Body of pancreas (tissue), 4 donors: ENCODE measurements at regions not wholly inside any gene's neighbourhood (a gene's known extent, or its start where the extent isn't known, plus 50 kb on each side); places are given as distances from the start of the nearest gene placed in this dataset.

ENCODE experiments used
- ATAC-seq: fragments of 150-250 bp; one replicate; pipeline ENCODE4 v1.9.1; 2016
- DNase-seq, 4 donors: peaks; one replicate each; pipeline ENCODE4 v3.0.0-alpha.2; 2019
- H3K27ac ChIP-seq, 4 donors: fragments of 200-600 bp; sonication (generic); 1 replicate in 3 of 4; 2 replicates in 1 of 4; pipeline versions ENCODE4 v1.5.1 to v1.6.1; 2016 to 2019; ENCODE audit warnings: mild to moderate bottlenecking in 1 of 4, mixed read lengths in 1 of 4, moderate library complexity in 1 of 4
- H3K27me3 ChIP-seq, 2 donors: fragments of 200-600 bp; sonication (generic); one replicate each; pipeline ENCODE4 v1.6.0; 2016; ENCODE audit warnings: mild to moderate bottlenecking in 1 of 2
- H3K36me3 ChIP-seq, 2 donors: fragments of 200-600 bp; sonication (generic); replicated peaks in 1 of 2; 2 replicates each; pipeline ENCODE4 v1.5.1; 2016; ENCODE audit warnings: low read depth in 2 of 2; ENCODE audit not compliant: insufficient read depth in 1 of 2
- H3K4me1 ChIP-seq: fragments of 200-600 bp; sonication (generic); one replicate; pipeline ENCODE4 v1.6.0; 2016
- H3K4me3 ChIP-seq, 2 donors: fragments of 200-600 bp; sonication (generic); 1 replicate in 1 of 2; 2 replicates in 1 of 2; pipeline ENCODE4 v1.5.1; 2016 to 2019
- H3K9me3 ChIP-seq, 3 donors: fragments of 200-600 bp; sonication (generic); 1 replicate in 2 of 3; 2 replicates in 1 of 3; pipeline ENCODE4 v1.5.1; 2016
- CTCF ChIP-seq, 7 experiments: fragments of 450-650 bp in 4 of 7; fragments of 200-600 bp in 3 of 7; sonication (generic) in 3 of 7; IDR thresholded peaks; one replicate each; pipeline ENCODE4 v1.5.1; 2016 to 2019; ENCODE audit warnings: antibody characterized with exemption in 7 of 7
- POLR2A ChIP-seq, 3 donors: fragments of 450-650 bp; IDR thresholded peaks; one replicate each; pipeline ENCODE4 v1.6.1; 2016; ENCODE audit warnings: antibody characterized with exemption in 3 of 3, mild to moderate bottlenecking in 2 of 3
- WGBS, 2 donors: methylation state at CpG; one replicate each; pipeline ENCODE4 v1.1.5; 2017; 5-methylcytosine and 5-hydroxymethylcytosine counted together
- intact Hi-C: fragments of 100-400 bp; cut with DNase I; formaldehyde crosslinking; loops from one replicate; pipeline ENCODE4 v1.15.1; 2023

GRCh38 chr13:72303941-72304746 is 423.3 kb downstream of the MZT1 start:
- Histone ChIP-seq H3K4me3 (no peak overlapping the region), H3K27me3 (no peaks in the 10 kb centered on the region), H3K27ac (no peak overlapping the region), H3K4me1 (no peaks in the 10 kb centered on the region), H3K9me3 (no peaks in the 10 kb centered on the region), H3K36me3 (no peaks in the 10 kb centered on the region)
- WGBS, 2 donors: 63 to 64% methylated on average over 7 of the region's 7 CpGs
- ATAC-seq (no peak), DNase-seq (no peak)
- intact Hi-C loops: no loop called here
- TF ChIP-seq POLR2A (IDR thresholded peaks at IDR 0.05) (no peak), CTCF (IDR thresholded peaks at IDR 0.05) (no peak)

GRCh38 chr13:72296246-72296645 is 429.2 kb upstream of the DACH1 start:
- Histone ChIP-seq H3K36me3 (no peaks in the 10 kb centered on the region), H3K4me1 (no peaks in the 10 kb centered on the region), H3K27ac (no peak overlapping the region), H3K4me3 (no peak overlapping the region), H3K27me3 (no peaks in the 10 kb centered on the region), H3K9me3 (no peaks in the 10 kb centered on the region)
- no peak for DNase-seq
- TF ChIP-seq CTCF (IDR thresholded peaks at IDR 0.05) (no peak), POLR2A (IDR thresholded peaks at IDR 0.05) (no peak)
- no peak for ATAC-seq
- intact Hi-C loops: no loop called here
- WGBS, 2 donors: 52 to 63% methylated on average over 3 of the region's 3 CpGs

- Histone ChIP-seq H3K9me3 (no peaks in the 10 kb centered on the region), H3K27ac (no peak overlapping the region), H3K36me3 (no peaks in the 10 kb centered on the region), H3K4me3 (no peak overlapping the region), H3K27me3 (no peaks in the 10 kb centered on the region), H3K4me1 (no peaks in the 10 kb centered on the region)
- DNase-seq (no peak), ATAC-seq (no peak)
- intact Hi-C loops: no loop called here
- 43 to 50% methylated on average over 2 of the region's 2 CpGs for WGBS, 2 donors
- TF ChIP-seq POLR2A (IDR thresholded peaks at IDR 0.05): no peak
- TF ChIP-seq CTCF (IDR thresholded peaks at IDR 0.05): no peak
These were observed 428.1 kb upstream of the DACH1 start for GRCh38 chr13:72295153-72295552.

GRCh38 chr13:72293206-72293605 is 426.2 kb upstream of the DACH1 start:
- no peak overlapping the region for H3K4me3 ChIP-seq
- H3K27ac ChIP-seq: no peak overlapping the region
- no peak for DNase-seq
- H3K9me3 ChIP-seq: no peaks in the 10 kb centered on the region
- intact Hi-C loops: no loop called here
- no peaks in the 10 kb centered on the region for H3K4me1 ChIP-seq
- H3K36me3 ChIP-seq: no peaks in the 10 kb centered on the region
- TF ChIP-seq POLR2A (IDR thresholded peaks at IDR 0.05): no peak
- no peak for TF ChIP-seq CTCF (IDR thresholded peaks at IDR 0.05)
- WGBS, 2 donors: 60 to 70% methylated on average over 1 of the region's 1 CpG
- no peaks in the 10 kb centered on the region for H3K27me3 ChIP-seq
- no peak for ATAC-seq
